Astrocyte of the spinal cord (primary cell): ENCODE measurements at regions not wholly inside any gene's neighbourhood (a gene's known extent, or its start where the extent isn't known, plus 50 kb on each side); places are given as distances from the start of the nearest gene placed in this dataset.

Source experiments
- DNase-seq: peaks from one replicate; pipeline ENCODE4 v3.0.0; 2011; ENCODE audit warnings: low read depth, low spot score
- H3K4me3 ChIP-seq: 2 replicates; pipeline ENCODE4 v1.5.1; 2011; ENCODE audit warnings: low read depth, mild to moderate bottlenecking, low read length, moderate library complexity
- CTCF ChIP-seq: IDR thresholded peaks from 2 replicates; pipeline ENCODE4 v1.5.1; 2012; ENCODE audit warnings: low read depth, mild to moderate bottlenecking, low read length, inconsistent platforms
- in situ Hi-C: cut with HindIII; loops from 2 replicates; pipeline ENCODE4 v1.10.0; 2017; ENCODE audit warnings: low sequenced_read_pairs

GRCh38 chr4:27087306-27088045 lies 226.8 kb downstream of the STIM2 start:
- in situ Hi-C loops = no loop called here
- DNase-seq = no peak
- no peak overlapping the region for H3K4me3 ChIP-seq
- TF ChIP-seq CTCF = no peak

GRCh38 chr4:27088491-27088890 lies 227.8 kb downstream of the STIM2 start:
- no peak overlapping the region for H3K4me3 ChIP-seq
- DNase-seq = no peak
- in situ Hi-C loops = no loop called here
- TF ChIP-seq CTCF = no peak

GRCh38 chr4:27089186-27089585 lies 228.5 kb downstream of the STIM2 start:
- in situ Hi-C loops = no loop called here
- TF ChIP-seq CTCF = no peak
- H3K4me3 ChIP-seq = no peak overlapping the region
- no peak for DNase-seq

- H3K4me3 ChIP-seq = no peak overlapping the region
- TF ChIP-seq CTCF = no peak
- in situ Hi-C loops = no loop called here
- DNase-seq = no peak
Measured at GRCh38 chr4:27090406-27090805, 229.8 kb downstream of the STIM2 start.

- no peak overlapping the region for H3K4me3 ChIP-seq
- TF ChIP-seq CTCF = no peak
- in situ Hi-C loops = no loop called here
- no peak for DNase-seq
Measured at GRCh38 chr4:27094224-27094623, 233.6 kb downstream of the STIM2 start.

GRCh38 chr4:27094783-27095182 lies 234.1 kb downstream of the STIM2 start:
- no peak for DNase-seq
- in situ Hi-C loops = no loop called here
- no peak for TF ChIP-seq CTCF
- H3K4me3 ChIP-seq = no peak overlapping the region
